ENCODE measurements at regions not wholly inside any gene's neighbourhood (a gene's known extent, or its start where the extent isn't known, plus 50 kb on each side); places are given as distances from the start of the nearest gene placed in this dataset.

DNA sequence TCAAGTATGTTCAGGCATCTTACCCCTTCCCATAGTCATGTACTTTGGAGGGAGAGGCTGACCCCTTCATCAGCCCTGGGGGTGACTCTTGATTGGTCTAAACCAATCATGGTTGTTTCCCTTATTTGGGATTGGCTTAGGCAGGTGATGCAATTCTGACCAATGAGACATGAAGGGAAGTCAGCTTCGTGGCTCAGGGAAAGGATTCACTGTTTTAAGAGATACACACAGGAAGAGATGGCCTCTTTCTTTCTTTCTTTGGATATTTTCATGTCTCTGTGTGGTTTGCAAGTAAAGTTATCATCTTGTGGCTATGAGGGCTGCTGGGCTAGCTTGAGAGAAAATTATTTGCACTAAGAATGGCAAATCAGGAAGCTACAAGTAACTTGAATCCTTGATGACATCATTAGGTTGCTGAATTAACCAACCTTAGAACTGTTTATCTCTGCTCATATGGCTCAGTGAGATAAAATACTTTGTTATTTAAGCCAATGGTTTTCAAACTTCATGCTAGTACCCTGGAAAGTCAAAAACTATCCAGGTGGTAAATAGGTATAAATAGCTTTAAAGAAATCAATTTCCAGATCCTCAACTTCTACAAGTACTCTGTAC is 144.2 kb upstream of the CENPW start:
- TF ChIP-seq, protein P1, sequence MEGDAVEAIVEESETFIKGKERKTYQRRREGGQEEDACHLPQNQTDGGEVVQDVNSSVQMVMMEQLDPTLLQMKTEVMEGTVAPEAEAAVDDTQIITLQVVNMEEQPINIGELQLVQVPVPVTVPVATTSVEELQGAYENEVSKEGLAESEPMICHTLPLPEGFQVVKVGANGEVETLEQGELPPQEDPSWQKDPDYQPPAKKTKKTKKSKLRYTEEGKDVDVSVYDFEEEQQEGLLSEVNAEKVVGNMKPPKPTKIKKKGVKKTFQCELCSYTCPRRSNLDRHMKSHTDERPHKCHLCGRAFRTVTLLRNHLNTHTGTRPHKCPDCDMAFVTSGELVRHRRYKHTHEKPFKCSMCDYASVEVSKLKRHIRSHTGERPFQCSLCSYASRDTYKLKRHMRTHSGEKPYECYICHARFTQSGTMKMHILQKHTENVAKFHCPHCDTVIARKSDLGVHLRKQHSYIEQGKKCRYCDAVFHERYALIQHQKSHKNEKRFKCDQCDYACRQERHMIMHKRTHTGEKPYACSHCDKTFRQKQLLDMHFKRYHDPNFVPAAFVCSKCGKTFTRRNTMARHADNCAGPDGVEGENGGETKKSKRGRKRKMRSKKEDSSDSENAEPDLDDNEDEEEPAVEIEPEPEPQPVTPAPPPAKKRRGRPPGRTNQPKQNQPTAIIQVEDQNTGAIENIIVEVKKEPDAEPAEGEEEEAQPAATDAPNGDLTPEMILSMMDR (IDR thresholded peaks at IDR 0.05), result no peak
- no peak for TF ChIP-seq POLR2A (IDR thresholded peaks at IDR 0.05)
